Thyroid gland (tissue), 4 donors: ENCODE measurements at regions not wholly inside any gene's neighbourhood (a gene's known extent, or its start where the extent isn't known, plus 50 kb on each side); places are given as distances from the start of the nearest gene placed in this dataset.

Source experiments
- DNase-seq, 2 donors: peaks; one replicate each; pipeline ENCODE4 v3.0.0-alpha.2; 2019
- H3K27ac ChIP-seq, 3 donors: fragments of 200-600 bp; sonication (generic); 1 replicate in 2 of 3; 2 replicates in 1 of 3; pipeline ENCODE4 v1.5.1; 2016 to 2019; ENCODE audit warnings: mild to moderate bottlenecking in 1 of 3, moderate library complexity in 1 of 3
- H3K27me3 ChIP-seq: fragments of 200-600 bp; sonication (generic); one replicate; pipeline ENCODE4 v1.5.1; 2019
- H3K36me3 ChIP-seq, 2 donors: fragments of 200-600 bp; sonication (generic); one replicate each; pipeline ENCODE4 v1.5.1; 2016 to 2019
- H3K4me1 ChIP-seq, 2 donors: fragments of 200-600 bp; sonication (generic); one replicate each; pipeline ENCODE4 v1.5.1; 2017 to 2019
- H3K4me3 ChIP-seq, 3 donors: fragments of 200-600 bp; sonication (generic); replicated peaks in 1 of 3; 1 replicate in 2 of 3; 2 replicates in 1 of 3; pipeline ENCODE4 v1.5.1; 2016; ENCODE audit warnings: mild to moderate bottlenecking in 1 of 3
- H3K9me3 ChIP-seq: fragments of 200-600 bp; sonication (generic); one replicate; pipeline ENCODE4 v1.5.1; 2017
- POLR2A ChIP-seq, 2 donors: fragments of 450-650 bp; IDR thresholded peaks; one replicate each; pipeline ENCODE4 v1.6.1; 2017; ENCODE audit warnings: antibody characterized with exemption in 2 of 2, mild to moderate bottlenecking in 2 of 2, moderate library complexity in 1 of 2
- WGBS, 2 donors: methylation state at CpG; one replicate each; pipeline ENCODE4 v1.1.5; 2017; 5-methylcytosine and 5-hydroxymethylcytosine counted together
- intact Hi-C: fragments of 100-400 bp; cut with DNase I; formaldehyde crosslinking; loops from one replicate; pipeline ENCODE4 v1.15.1; 2023
- TF ChIP-seq, protein P1 (sequence below), 6 experiments: fragments of 200-600 bp in 3 of 6; fragments of 450-650 bp in 3 of 6; sonication (generic) in 3 of 6; IDR thresholded peaks; one replicate each; pipeline ENCODE4 v1.5.1; 2016 to 2019; ENCODE audit warnings: antibody characterized with exemption in 6 of 6, mild to moderate bottlenecking in 2 of 6, inconsistent platforms in 1 of 6, moderate library complexity in 1 of 6

DNA sequence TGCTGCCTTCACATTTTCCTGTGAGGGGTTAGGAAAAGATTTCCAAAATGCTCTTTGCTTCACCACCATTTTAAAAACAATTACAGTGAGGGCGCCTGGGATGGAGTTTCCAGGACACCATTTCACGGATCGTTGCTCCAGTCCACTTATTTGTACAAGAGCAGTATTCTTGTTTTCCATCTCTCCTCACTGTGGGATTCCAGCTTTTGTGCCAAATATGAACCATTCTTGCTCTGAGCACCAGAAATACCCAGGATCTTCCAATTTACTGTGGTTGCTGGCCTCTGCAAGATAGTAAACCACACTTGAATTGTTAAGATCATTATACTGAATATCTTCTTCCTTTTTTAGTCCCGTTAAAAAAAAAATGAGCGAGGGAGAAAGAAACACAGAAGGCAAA, 899.5 kb downstream of the TLE1 start:
- WGBS, 2 donors = 47 to 55% methylated on average over 5 of the region's 5 CpGs
- H3K4me1 ChIP-seq = no peaks in the 10 kb centered on the region
- H3K4me3 ChIP-seq = no peak overlapping the region
- no peak overlapping the region for H3K27ac ChIP-seq
- no peaks in the 10 kb centered on the region for H3K36me3 ChIP-seq
- intact Hi-C loops = no loop called here
- TF ChIP-seq POLR2A (IDR thresholded peaks at IDR 0.05) = no peak
- TF ChIP-seq, protein P1, sequence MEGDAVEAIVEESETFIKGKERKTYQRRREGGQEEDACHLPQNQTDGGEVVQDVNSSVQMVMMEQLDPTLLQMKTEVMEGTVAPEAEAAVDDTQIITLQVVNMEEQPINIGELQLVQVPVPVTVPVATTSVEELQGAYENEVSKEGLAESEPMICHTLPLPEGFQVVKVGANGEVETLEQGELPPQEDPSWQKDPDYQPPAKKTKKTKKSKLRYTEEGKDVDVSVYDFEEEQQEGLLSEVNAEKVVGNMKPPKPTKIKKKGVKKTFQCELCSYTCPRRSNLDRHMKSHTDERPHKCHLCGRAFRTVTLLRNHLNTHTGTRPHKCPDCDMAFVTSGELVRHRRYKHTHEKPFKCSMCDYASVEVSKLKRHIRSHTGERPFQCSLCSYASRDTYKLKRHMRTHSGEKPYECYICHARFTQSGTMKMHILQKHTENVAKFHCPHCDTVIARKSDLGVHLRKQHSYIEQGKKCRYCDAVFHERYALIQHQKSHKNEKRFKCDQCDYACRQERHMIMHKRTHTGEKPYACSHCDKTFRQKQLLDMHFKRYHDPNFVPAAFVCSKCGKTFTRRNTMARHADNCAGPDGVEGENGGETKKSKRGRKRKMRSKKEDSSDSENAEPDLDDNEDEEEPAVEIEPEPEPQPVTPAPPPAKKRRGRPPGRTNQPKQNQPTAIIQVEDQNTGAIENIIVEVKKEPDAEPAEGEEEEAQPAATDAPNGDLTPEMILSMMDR (IDR thresholded peaks at IDR 0.05) = no peak
- no peaks in the 10 kb centered on the region for H3K9me3 ChIP-seq
- no peaks in the 10 kb centered on the region for H3K27me3 ChIP-seq
- DNase-seq = no peak

DNA sequence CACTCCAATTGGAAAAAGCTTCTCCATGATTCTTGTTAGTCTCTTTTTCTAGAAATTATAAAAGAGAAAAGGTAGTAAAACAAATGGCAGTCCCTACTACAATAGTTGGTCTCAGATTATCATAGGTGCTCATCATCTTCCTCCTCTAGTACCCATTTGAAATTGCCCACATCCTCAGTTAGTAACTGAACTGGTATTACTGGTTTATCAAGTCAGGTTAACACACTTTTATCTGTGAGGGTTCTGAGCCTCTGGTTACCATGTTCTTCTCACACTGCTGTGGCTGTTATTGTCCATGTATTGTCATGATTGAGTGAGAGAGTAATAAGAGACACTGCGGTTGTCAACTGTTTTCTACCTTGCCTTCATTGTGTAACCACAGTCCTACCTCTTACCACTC, 901.7 kb downstream of the TLE1 start:
- no peak overlapping the region for H3K27ac ChIP-seq
- H3K36me3 ChIP-seq = no peaks in the 10 kb centered on the region
- TF ChIP-seq, protein P1 (IDR thresholded peaks at IDR 0.05) = no peak
- no peak for TF ChIP-seq POLR2A (IDR thresholded peaks at IDR 0.05)
- H3K4me3 ChIP-seq = no peak overlapping the region
- intact Hi-C loops = no loop called here
- no peaks in the 10 kb centered on the region for H3K27me3 ChIP-seq
- no peaks in the 10 kb centered on the region for H3K4me1 ChIP-seq
- WGBS, 2 donors = 96 to 100% methylated on average over 1 of the region's 1 CpG
- H3K9me3 ChIP-seq = no peaks in the 10 kb centered on the region
- no peak for DNase-seq

DNA sequence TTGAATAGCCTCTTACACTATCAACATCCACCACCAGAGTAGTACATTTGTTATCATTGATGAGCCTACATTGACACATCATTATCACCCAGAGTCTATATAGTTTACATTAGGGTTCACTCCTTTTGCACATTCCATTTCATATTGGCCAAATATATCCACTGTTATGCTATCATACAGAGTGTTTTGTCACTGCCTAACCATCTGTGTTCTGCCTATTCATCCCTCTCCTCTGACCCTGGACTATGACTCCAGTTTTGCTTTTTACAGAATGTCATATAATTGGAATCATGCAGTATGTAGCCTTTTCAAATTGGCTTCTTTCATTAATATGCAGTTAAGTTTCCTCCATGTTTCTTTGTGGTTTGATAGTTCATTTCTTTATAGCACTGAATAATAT, 904.7 kb downstream of the TLE1 start:
- DNase-seq = no peak
- no peaks in the 10 kb centered on the region for H3K4me1 ChIP-seq
- no peak overlapping the region for H3K27ac ChIP-seq
- intact Hi-C loops = no loop called here
- no peaks in the 10 kb centered on the region for H3K9me3 ChIP-seq
- no peak overlapping the region for H3K4me3 ChIP-seq
- no peaks in the 10 kb centered on the region for H3K36me3 ChIP-seq
- TF ChIP-seq POLR2A (IDR thresholded peaks at IDR 0.05) = no peak
- TF ChIP-seq, protein P1 (IDR thresholded peaks at IDR 0.05) = no peak
- H3K27me3 ChIP-seq = no peaks in the 10 kb centered on the region

DNA sequence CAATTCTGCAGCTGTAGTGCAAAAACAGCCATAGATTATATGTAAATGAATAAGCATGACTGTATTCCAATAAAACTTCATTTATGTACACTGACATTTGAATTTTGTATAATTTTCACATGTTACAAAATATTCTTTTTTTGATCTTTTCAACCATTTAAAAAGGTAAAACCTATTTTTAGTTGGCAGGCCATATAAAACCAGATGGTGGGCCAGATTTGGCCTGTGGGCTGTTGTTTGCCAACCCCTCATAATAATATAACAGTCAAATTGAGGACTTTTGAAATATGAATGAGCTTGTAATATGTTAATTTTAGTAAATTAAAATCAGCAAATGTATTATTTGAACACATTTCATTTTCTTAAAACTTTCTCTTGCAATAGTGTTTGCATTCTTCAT, 913.4 kb downstream of the TLE1 start:
- intact Hi-C loops = no loop called here
- DNase-seq = no peak
- no peak overlapping the region for H3K4me3 ChIP-seq
- TF ChIP-seq, protein P1 (IDR thresholded peaks at IDR 0.05) = no peak
- no peak for TF ChIP-seq POLR2A (IDR thresholded peaks at IDR 0.05)
- no peaks in the 10 kb centered on the region for H3K4me1 ChIP-seq
- H3K9me3 ChIP-seq = no peaks in the 10 kb centered on the region
- H3K27me3 ChIP-seq = no peaks in the 10 kb centered on the region
- H3K27ac ChIP-seq = no peak overlapping the region
- no peaks in the 10 kb centered on the region for H3K36me3 ChIP-seq

DNA sequence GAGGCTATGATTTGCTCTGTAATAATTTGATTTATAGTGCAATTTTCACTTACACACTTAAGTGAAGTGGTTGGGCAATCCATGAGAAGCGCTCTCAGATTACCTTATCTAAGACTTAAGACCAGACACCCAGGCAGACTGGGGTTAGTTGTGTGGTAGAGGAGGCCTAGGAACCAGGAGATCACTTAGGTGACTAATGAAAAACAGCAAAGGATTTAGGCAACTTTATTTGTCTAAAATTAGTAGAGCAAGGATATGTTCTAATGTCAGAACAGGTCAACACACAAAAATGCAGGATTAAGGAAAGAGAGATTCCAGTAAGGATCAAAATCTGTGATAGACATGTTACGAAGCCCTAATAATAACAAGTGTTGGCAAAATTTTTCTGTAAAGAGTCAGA, 913.8 kb downstream of the TLE1 start:
- H3K4me1 ChIP-seq = no peaks in the 10 kb centered on the region
- H3K27me3 ChIP-seq = no peaks in the 10 kb centered on the region
- H3K9me3 ChIP-seq = no peaks in the 10 kb centered on the region
- DNase-seq = no peak
- H3K4me3 ChIP-seq = no peak overlapping the region
- TF ChIP-seq POLR2A (IDR thresholded peaks at IDR 0.05) = no peak
- H3K27ac ChIP-seq = no peak overlapping the region
- 92 to 99% methylated on average over 2 of the region's 2 CpGs for WGBS, 2 donors
- intact Hi-C loops = no loop called here
- H3K36me3 ChIP-seq = no peaks in the 10 kb centered on the region
